Transverse colon (tissue), 4 donors: ENCODE measurements at regions not wholly inside any gene's neighbourhood (a gene's known extent, or its start where the extent isn't known, plus 50 kb on each side); places are given as distances from the start of the nearest gene placed in this dataset.
"Not testable (repeated sequence)": the region's sequence is repeated elsewhere in the genome, so short reads cannot be mapped to it uniquely, and the experiment has no call there.

Source experiments
- DNase-seq: peaks from one replicate; pipeline ENCODE4 v3.0.0-alpha.2; 2019
- H3K27ac ChIP-seq, 4 donors: fragments of 200-600 bp; sonication (generic); 2 replicates each; pipeline ENCODE4 v1.5.1; 2016 to 2018; ENCODE audit warnings: inconsistent platforms in 4 of 4
- H3K27me3 ChIP-seq: fragments of 200-600 bp; sonication (generic); 2 replicates; pipeline ENCODE4 v1.5.1; 2017; ENCODE audit warnings: inconsistent platforms
- H3K36me3 ChIP-seq, 4 donors: fragments of 200-600 bp; sonication (generic); 2 replicates each; pipeline ENCODE4 v1.5.1; 2017 to 2019; ENCODE audit warnings: inconsistent platforms in 4 of 4
- H3K4me1 ChIP-seq, 4 donors: fragments of 200-600 bp; sonication (generic); 2 replicates each; pipeline ENCODE4 v1.5.1; 2017 to 2020; ENCODE audit warnings: inconsistent platforms in 4 of 4
- H3K4me3 ChIP-seq, 4 donors: fragments of 200-600 bp; sonication (generic); 1 replicate in 1 of 4; 2 replicates in 3 of 4; pipeline versions ENCODE4 v1.5.1 to v1.6.1; 2017 to 2019; ENCODE audit warnings: inconsistent platforms in 4 of 4
- H3K9me3 ChIP-seq, 2 donors: fragments of 200-600 bp; sonication (generic); 2 replicates each; pipeline ENCODE4 v1.5.1; 2017 to 2019; ENCODE audit warnings: inconsistent platforms in 2 of 2
- EP300 ChIP-seq: sonication (generic); formaldehyde crosslinking; IDR thresholded peaks from one replicate; pipeline ENCODE4 v1.6.1; 2017; ENCODE audit warnings: antibody characterized with exemption, low read depth
- POLR2A ChIP-seq: fragments of 450-650 bp; IDR thresholded peaks from one replicate; pipeline ENCODE4 v1.6.1; 2016; ENCODE audit warnings: antibody characterized with exemption, mild to moderate bottlenecking, moderate library complexity
- POLR2AphosphoS5 ChIP-seq, 3 donors: sonication (generic); formaldehyde crosslinking; IDR thresholded peaks; one replicate each; pipeline ENCODE4 v1.6.1; 2016; ENCODE audit warnings: antibody characterized with exemption in 3 of 3
- WGBS, 2 donors: methylation state at CpG; one replicate each; pipeline ENCODE4 v1.1.5; 2018; ENCODE audit warnings: low coverage in 1 of 2; 5-methylcytosine and 5-hydroxymethylcytosine counted together
- in situ Hi-C, 4 donors: fragments of 200-750 bp; cut with MboI; loops; one replicate each; pipeline versions ENCODE4 v1.15.0 to v1.15.1; 2017; ENCODE audit warnings: low sequenced_read_pairs in 3 of 4, low pct_ligation_motif_present in 1 of 4, low pct_unique_long_range_greater_than_20kb in 1 of 4
- intact Hi-C: fragments of 100-400 bp; cut with DNase I; formaldehyde crosslinking; loops from one replicate; pipeline ENCODE4 v1.15.1; 2023; ENCODE audit warnings: low total_unique reads
- TF ChIP-seq, protein P1 (sequence below), 5 experiments: fragments of 200-600 bp in 3 of 5; fragments of 450-650 bp in 2 of 5; sonication (generic) in 3 of 5; IDR thresholded peaks; 1 replicate in 2 of 5; 2 replicates in 3 of 5; pipeline ENCODE4 v1.5.1; 2016 to 2017; ENCODE audit warnings: antibody characterized with exemption in 5 of 5, inconsistent platforms in 3 of 5, mild to moderate bottlenecking in 2 of 5, moderate library complexity in 1 of 5

DNA sequence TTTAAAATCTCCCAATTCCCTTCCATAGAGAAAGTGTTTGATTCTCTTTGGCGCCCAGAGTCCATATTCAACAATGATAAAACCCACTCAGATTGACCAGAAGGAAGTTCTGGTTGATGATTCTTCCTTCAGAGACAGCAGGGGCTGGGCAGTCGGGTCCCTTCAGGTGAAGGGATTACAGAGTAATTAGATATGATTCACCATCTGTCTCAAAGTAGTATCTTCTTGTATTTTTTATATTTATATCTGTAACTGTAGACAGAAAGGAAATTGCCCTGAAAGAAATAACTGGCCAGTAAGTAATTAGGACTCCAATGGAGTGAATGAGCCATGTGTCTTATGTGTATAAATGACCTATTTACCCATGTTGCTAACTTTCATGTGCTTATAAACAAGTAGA is 156.0 kb downstream of the PLCE1 start:
- no peaks in the 10 kb centered on the region for H3K27me3 ChIP-seq
- no peak overlapping the region for H3K4me3 ChIP-seq
- no peaks in the 10 kb centered on the region for H3K9me3 ChIP-seq
- in situ Hi-C loops (no loop called here), intact Hi-C loops (no loop called here)
- 64 to 87% methylated on average over 2 of the region's 2 CpGs for WGBS, 2 donors
- TF ChIP-seq POLR2A (no peak), EP300 (no peak), POLR2AphosphoS5 (IDR thresholded peaks at IDR 0.05) (no peak)
- TF ChIP-seq, protein P1, sequence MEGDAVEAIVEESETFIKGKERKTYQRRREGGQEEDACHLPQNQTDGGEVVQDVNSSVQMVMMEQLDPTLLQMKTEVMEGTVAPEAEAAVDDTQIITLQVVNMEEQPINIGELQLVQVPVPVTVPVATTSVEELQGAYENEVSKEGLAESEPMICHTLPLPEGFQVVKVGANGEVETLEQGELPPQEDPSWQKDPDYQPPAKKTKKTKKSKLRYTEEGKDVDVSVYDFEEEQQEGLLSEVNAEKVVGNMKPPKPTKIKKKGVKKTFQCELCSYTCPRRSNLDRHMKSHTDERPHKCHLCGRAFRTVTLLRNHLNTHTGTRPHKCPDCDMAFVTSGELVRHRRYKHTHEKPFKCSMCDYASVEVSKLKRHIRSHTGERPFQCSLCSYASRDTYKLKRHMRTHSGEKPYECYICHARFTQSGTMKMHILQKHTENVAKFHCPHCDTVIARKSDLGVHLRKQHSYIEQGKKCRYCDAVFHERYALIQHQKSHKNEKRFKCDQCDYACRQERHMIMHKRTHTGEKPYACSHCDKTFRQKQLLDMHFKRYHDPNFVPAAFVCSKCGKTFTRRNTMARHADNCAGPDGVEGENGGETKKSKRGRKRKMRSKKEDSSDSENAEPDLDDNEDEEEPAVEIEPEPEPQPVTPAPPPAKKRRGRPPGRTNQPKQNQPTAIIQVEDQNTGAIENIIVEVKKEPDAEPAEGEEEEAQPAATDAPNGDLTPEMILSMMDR (IDR thresholded peaks at IDR 0.05), result no peak
- no peak overlapping the region for H3K27ac ChIP-seq
- H3K36me3 ChIP-seq, result no peaks in the 10 kb centered on the region
- DNase-seq, result no peak
- H3K4me1 ChIP-seq, result no peaks in the 10 kb centered on the region

GRCh38 chr10:94150541-94151184 is 156.9 kb downstream of the PLCE1 start:
- H3K27me3 ChIP-seq, result no peaks in the 10 kb centered on the region
- DNase-seq, result no peak
- no peak overlapping the region for H3K27ac ChIP-seq
- H3K4me3 ChIP-seq, result no peak overlapping the region
- H3K36me3 ChIP-seq, result no peaks in the 10 kb centered on the region
- H3K4me1 ChIP-seq, result no peaks in the 10 kb centered on the region
- intact Hi-C loops (no loop called here), in situ Hi-C loops (no loop called here)
- WGBS, 2 donors, result 94% methylated on average over 1 of the region's 1 CpG; no CpG with 5 or more reads in 1 of the 2 donors
- TF ChIP-seq POLR2A (no peak), POLR2AphosphoS5 (IDR thresholded peaks at IDR 0.05) (no peak), EP300 (no peak)
- TF ChIP-seq, protein P1 (IDR thresholded peaks at IDR 0.05), result no peak
- no peaks in the 10 kb centered on the region for H3K9me3 ChIP-seq

- 79 to 83% methylated on average over 2 to 4 of the region's 4 CpGs for WGBS, 2 donors
- Histone ChIP-seq H3K27me3 (no peaks in the 10 kb centered on the region), H3K36me3 (no peaks in the 10 kb centered on the region), H3K9me3 (no peaks in the 10 kb centered on the region), H3K27ac (no peak overlapping the region), H3K4me3 (no peak overlapping the region), H3K4me1 (no peaks in the 10 kb centered on the region)
- TF ChIP-seq, protein P1 (IDR thresholded peaks at IDR 0.05), result no peak
- TF ChIP-seq POLR2AphosphoS5 (IDR thresholded peaks at IDR 0.05) (no peak), EP300 (no peak), POLR2A (no peak)
- in situ Hi-C loops (no loop called here), intact Hi-C loops (no loop called here)
- no peak for DNase-seq
Measured at GRCh38 chr10:94155722-94156271, 162.1 kb downstream of the PLCE1 start.

DNA sequence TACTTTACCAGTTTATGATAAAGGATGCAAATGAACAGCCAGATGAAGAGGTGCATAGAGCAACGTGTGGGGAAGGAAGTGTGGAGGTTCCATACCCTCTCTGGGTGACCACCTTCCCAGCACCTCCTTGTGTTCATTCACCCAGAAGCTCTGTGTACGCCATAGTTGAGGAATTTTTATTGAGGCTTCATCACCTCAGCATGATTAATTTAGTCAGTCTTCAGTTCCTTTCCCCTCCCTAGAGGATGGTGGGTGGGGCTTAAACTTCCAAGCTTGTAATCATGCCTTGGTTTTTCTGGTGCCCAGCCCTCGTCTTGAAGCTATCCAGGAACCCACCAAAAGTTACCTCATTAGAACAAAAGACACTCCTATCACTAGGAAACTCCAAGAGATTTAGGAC is 162.7 kb downstream of the PLCE1 start:
- no peak overlapping the region for H3K27ac ChIP-seq
- H3K9me3 ChIP-seq, result no peaks in the 10 kb centered on the region
- no peaks in the 10 kb centered on the region for H3K36me3 ChIP-seq
- TF ChIP-seq POLR2AphosphoS5 (IDR thresholded peaks at IDR 0.05) (no peak), EP300 (no peak), POLR2A (no peak)
- TF ChIP-seq, protein P1 (IDR thresholded peaks at IDR 0.05), result no peak
- 40 to 77% methylated on average over 1 to 3 of the region's 3 CpGs for WGBS, 2 donors
- no peaks in the 10 kb centered on the region for H3K4me1 ChIP-seq
- H3K4me3 ChIP-seq, result no peak overlapping the region
- H3K27me3 ChIP-seq, result no peaks in the 10 kb centered on the region
- in situ Hi-C loops (no loop called here), intact Hi-C loops (no loop called here)
- no peak for DNase-seq

DNA sequence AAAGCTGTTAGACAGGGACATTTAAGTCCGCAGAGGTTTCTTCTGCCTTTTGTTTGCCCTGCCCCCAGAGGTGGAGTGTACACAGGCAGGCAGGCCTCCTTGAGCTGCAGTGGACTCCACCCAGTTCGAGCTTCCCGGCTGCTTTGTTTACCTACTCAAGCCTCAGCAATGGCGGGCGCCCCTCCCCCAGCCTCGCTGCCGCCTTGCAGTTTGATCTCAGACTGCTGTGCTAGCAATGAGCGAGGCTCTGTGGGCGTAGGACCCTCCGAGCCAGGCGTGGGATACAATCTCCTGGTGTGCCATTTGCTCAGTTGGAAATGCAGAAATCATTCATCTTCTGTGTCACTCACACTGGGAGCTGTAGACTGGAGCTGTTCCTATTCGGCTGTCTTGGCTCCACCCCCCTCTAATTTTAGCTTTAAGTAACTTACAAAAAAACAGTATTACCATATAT is 171.5 kb downstream of the PLCE1 start:
- H3K27ac ChIP-seq, H3K27me3 ChIP-seq, DNase-seq, intact Hi-C loops, H3K4me1 ChIP-seq, H3K36me3 ChIP-seq, in situ Hi-C loops, H3K4me3 ChIP-seq, H3K9me3 ChIP-seq: not testable (repeated sequence)
- 84 to 100% methylated on average over 1 to 12 of the region's 12 CpGs for WGBS, 2 donors
